HL-60 (cell line): ENCODE measurements at regions not wholly inside any gene's neighbourhood (a gene's known extent, or its start where the extent isn't known, plus 50 kb on each side); places are given as distances from the start of the nearest gene placed in this dataset.

ENCODE experiments used
- GABPA ChIP-seq: IDR thresholded peaks from 2 replicates; pipeline ENCODE4 v1.6.1; 2012; ENCODE audit warnings: low read depth
- TF ChIP-seq, protein P1 (sequence below): IDR thresholded peaks from one replicate; pipeline ENCODE4 v1.5.1; 2011; ENCODE audit warnings: low read length, control low read depth, inconsistent platforms; ENCODE audit not compliant: insufficient read depth

DNA sequence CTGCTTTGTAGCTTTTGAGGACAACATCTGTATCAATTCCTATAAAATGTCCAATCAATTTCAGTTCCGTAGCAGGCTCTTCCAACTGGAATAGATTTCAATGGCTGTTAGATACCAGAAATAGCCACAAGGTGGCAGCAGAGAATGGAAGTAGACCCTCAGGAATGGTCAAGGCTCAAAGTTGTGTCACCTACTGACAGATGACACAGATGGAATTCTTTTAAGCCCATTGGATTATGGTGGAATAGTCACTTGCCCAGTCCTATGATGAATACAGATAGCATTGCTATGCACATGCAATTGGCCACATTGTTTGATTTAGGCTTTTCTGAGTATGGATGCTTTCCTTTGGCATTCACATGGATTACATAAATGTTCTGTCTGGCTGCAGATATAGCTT lies 130.4 kb upstream of the RADX start:
- TF ChIP-seq, protein P1, sequence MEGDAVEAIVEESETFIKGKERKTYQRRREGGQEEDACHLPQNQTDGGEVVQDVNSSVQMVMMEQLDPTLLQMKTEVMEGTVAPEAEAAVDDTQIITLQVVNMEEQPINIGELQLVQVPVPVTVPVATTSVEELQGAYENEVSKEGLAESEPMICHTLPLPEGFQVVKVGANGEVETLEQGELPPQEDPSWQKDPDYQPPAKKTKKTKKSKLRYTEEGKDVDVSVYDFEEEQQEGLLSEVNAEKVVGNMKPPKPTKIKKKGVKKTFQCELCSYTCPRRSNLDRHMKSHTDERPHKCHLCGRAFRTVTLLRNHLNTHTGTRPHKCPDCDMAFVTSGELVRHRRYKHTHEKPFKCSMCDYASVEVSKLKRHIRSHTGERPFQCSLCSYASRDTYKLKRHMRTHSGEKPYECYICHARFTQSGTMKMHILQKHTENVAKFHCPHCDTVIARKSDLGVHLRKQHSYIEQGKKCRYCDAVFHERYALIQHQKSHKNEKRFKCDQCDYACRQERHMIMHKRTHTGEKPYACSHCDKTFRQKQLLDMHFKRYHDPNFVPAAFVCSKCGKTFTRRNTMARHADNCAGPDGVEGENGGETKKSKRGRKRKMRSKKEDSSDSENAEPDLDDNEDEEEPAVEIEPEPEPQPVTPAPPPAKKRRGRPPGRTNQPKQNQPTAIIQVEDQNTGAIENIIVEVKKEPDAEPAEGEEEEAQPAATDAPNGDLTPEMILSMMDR = peak; percentile 4
- TF ChIP-seq GABPA = no peak
